ENCODE measurements at regions not wholly inside any gene's neighbourhood (a gene's known extent, or its start where the extent isn't known, plus 50 kb on each side); places are given as distances from the start of the nearest gene placed in this dataset.

- no peak overlapping the region for H3K27ac ChIP-seq (ENCODE audit: insufficient read length, low read depth, low read length)
- no peak overlapping the region for H3K56ac ChIP-seq (ENCODE audit: insufficient read length, low read depth, low read length)
- TF ChIP-seq, protein P1, sequence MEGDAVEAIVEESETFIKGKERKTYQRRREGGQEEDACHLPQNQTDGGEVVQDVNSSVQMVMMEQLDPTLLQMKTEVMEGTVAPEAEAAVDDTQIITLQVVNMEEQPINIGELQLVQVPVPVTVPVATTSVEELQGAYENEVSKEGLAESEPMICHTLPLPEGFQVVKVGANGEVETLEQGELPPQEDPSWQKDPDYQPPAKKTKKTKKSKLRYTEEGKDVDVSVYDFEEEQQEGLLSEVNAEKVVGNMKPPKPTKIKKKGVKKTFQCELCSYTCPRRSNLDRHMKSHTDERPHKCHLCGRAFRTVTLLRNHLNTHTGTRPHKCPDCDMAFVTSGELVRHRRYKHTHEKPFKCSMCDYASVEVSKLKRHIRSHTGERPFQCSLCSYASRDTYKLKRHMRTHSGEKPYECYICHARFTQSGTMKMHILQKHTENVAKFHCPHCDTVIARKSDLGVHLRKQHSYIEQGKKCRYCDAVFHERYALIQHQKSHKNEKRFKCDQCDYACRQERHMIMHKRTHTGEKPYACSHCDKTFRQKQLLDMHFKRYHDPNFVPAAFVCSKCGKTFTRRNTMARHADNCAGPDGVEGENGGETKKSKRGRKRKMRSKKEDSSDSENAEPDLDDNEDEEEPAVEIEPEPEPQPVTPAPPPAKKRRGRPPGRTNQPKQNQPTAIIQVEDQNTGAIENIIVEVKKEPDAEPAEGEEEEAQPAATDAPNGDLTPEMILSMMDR (conservative IDR thresholded peaks at IDR 0.05), result no peak
- no peak overlapping the region for H3K27ac Mint-ChIP-seq
- H3K4ac ChIP-seq (ENCODE audit: low read depth, low read length), result no peak overlapping the region
- no peak overlapping the region for H4K5ac ChIP-seq (ENCODE audit: insufficient read length, low read depth, low read length)
- no peak overlapping the region for H2BK12ac ChIP-seq (ENCODE audit: insufficient read length, low read depth, low read length)
- H3K9me3 Mint-ChIP-seq, result peaks cover 23 to 33% of the 10 kb centered on the region in 2 experiments
- no peaks in the 10 kb centered on the region for H3K79me2 ChIP-seq (ENCODE audit: insufficient read depth, low read length)
- no peaks in the 10 kb centered on the region for H4K20me1 ChIP-seq (ENCODE audit: control insufficient read depth, insufficient read depth, insufficient read length)
- H3K4me3 Mint-ChIP-seq, result no peak overlapping the region
- H3K79me1 ChIP-seq (ENCODE audit: insufficient read depth, low read depth, low read length, poor library complexity, severe bottlenecking), result no peaks in the 10 kb centered on the region
- H2AFZ ChIP-seq (ENCODE audit: low read length), result no peak overlapping the region
- H4K8ac ChIP-seq (replicated peaks; ENCODE audit: insufficient read length, low read depth, low read length), result no peak overlapping the region
- H2AK5ac ChIP-seq (ENCODE audit: insufficient read length, low read length), result no peak overlapping the region
- H2BK5ac ChIP-seq (ENCODE audit: insufficient read length, low read length), result no peak overlapping the region
- H3K4me2 ChIP-seq (ENCODE audit: insufficient read depth, insufficient read length, low read length), result no peak overlapping the region
- H2BK15ac ChIP-seq (ENCODE audit: low read depth, low read length), result no peak overlapping the region
- H3T11ph ChIP-seq (ENCODE audit: low read length), result no peak overlapping the region
- H3K27me3 Mint-ChIP-seq (ENCODE audit: low read depth), result no peaks in the 10 kb centered on the region
- DNase-seq, result no peak
- H4K91ac ChIP-seq (ENCODE audit: insufficient read length, low read depth, low read length), result no peak overlapping the region
- no peaks in the 10 kb centered on the region for H3K4me1 ChIP-seq (ENCODE audit: insufficient read depth, low read length)
- WGBS (ENCODE audit: extremely low coverage, insufficient read length, low lambda C conversion rate), result no CpG with 5 or more reads among the region's 2 CpGs
- no peaks in the 10 kb centered on the region for H3K27me3 ChIP-seq (ENCODE audit: insufficient read depth, low read length)
- no peaks in the 10 kb centered on the region for H3K23me2 ChIP-seq (ENCODE audit: insufficient read length, low read depth, low read length, poor library complexity, severe bottlenecking)
- no peak overlapping the region for H3K18ac ChIP-seq (ENCODE audit: insufficient read length, low read depth, low read length)
- H2BK20ac ChIP-seq (ENCODE audit: low read depth, low read length, poor library complexity, severe bottlenecking), result no peak overlapping the region
- H3K23ac ChIP-seq (ENCODE audit: insufficient read length, low read depth, low read length), result no peak overlapping the region
- H3K14ac ChIP-seq (ENCODE audit: insufficient read depth, low read length), result no peak overlapping the region
- H3K36me3 Mint-ChIP-seq (ENCODE audit: insufficient read depth in 1 of 3, low read depth in 3 of 3), result peaks cover 8 to 18% (median 16%) of the 10 kb centered on the region in 3 experiments
- peaks cover 0 to 5% of the 10 kb centered on the region in 2 experiments; a peak in 2 of 4 replicates for H3K4me1 Mint-ChIP-seq
- H3K9me3 ChIP-seq (ENCODE audit: control insufficient read depth, low read depth, low read length), result peaks cover 18% of the 10 kb centered on the region
- H3K9ac ChIP-seq (ENCODE audit: extremely low read depth, insufficient read length, low read length), result no peak overlapping the region
- H2BK120ac ChIP-seq (ENCODE audit: low read depth, low read length, poor library complexity, severe bottlenecking), result no peak overlapping the region
These were observed 457.9 kb downstream of the PIK3C3 start for GRCh38 chr18:42412896-42413295.
